GM12873 (cell line): ENCODE measurements at regions not wholly inside any gene's neighbourhood (a gene's known extent, or its start where the extent isn't known, plus 50 kb on each side); places are given as distances from the start of the nearest gene placed in this dataset.

Source experiments
- CTCF ChIP-seq: IDR thresholded peaks from 2 replicates; pipeline ENCODE4 v1.5.1; 2012; ENCODE audit warnings: low read depth, mild to moderate bottlenecking, moderate library complexity, low read length, control low read depth; ENCODE audit not compliant: insufficient read depth; ENCODE audit errors: missing control alignments

- TF ChIP-seq CTCF = no peak
Measured at GRCh38 chr10:121159670-121160069, 308.5 kb downstream of the WDR11 start.

GRCh38 chr10:121165276-121165675 is 314.1 kb downstream of the WDR11 start:
- TF ChIP-seq CTCF = no peak

- no peak for TF ChIP-seq CTCF
Measured at GRCh38 chr10:121167534-121168243, 316.5 kb downstream of the WDR11 start.

GRCh38 chr10:121168545-121169216 is 317.5 kb downstream of the WDR11 start:
- peak; percentile 5 for TF ChIP-seq CTCF

- no peak for TF ChIP-seq CTCF
Measured at GRCh38 chr10:121169406-121169805, 318.2 kb downstream of the WDR11 start.

GRCh38 chr10:121171825-121172787 is 320.9 kb downstream of the WDR11 start:
- TF ChIP-seq CTCF = no peak

- TF ChIP-seq CTCF = no peak
Measured at GRCh38 chr10:121179006-121179405, 327.8 kb downstream of the WDR11 start.
